ENCODE measurements at regions not wholly inside any gene's neighbourhood (a gene's known extent, or its start where the extent isn't known, plus 50 kb on each side); places are given as distances from the start of the nearest gene placed in this dataset.

DNA sequence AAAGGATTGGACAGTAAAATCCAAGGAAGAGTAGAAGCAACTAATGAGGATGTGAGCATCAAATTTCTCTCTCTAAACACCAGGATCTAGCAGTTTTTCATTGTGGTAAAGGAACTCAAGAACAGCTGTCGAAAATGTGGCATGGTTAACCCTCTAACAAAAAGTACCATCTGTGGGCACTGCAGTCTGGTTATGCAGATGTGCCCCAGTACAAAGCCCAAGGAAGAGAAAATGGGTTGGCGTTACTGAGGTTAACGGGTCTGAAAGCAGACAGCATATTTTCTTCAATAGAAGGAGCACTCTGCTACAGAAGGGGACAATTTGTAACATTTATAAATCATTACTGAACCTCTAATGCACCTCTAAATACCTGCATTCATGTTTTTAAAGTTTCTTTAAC, 253.0 kb upstream of the HNRNPA3 start:
- H3K4me1 ChIP-seq = no peaks in the 10 kb centered on the region
- WGBS, 2 donors = 65 to 82% methylated on average over 3 of the region's 3 CpGs
- intact Hi-C loops (cut with DNase I; ENCODE audit: low total_unique reads) = no loop called here
- H3K27me3 ChIP-seq = no peaks in the 10 kb centered on the region
- H3K9me3 ChIP-seq = no peaks in the 10 kb centered on the region
- no peak overlapping the region for H3K27ac ChIP-seq
- DNase-seq = no peak
- no peak for TF ChIP-seq POLR2A (IDR thresholded peaks at IDR 0.05)
- TF ChIP-seq, protein P1, sequence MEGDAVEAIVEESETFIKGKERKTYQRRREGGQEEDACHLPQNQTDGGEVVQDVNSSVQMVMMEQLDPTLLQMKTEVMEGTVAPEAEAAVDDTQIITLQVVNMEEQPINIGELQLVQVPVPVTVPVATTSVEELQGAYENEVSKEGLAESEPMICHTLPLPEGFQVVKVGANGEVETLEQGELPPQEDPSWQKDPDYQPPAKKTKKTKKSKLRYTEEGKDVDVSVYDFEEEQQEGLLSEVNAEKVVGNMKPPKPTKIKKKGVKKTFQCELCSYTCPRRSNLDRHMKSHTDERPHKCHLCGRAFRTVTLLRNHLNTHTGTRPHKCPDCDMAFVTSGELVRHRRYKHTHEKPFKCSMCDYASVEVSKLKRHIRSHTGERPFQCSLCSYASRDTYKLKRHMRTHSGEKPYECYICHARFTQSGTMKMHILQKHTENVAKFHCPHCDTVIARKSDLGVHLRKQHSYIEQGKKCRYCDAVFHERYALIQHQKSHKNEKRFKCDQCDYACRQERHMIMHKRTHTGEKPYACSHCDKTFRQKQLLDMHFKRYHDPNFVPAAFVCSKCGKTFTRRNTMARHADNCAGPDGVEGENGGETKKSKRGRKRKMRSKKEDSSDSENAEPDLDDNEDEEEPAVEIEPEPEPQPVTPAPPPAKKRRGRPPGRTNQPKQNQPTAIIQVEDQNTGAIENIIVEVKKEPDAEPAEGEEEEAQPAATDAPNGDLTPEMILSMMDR (IDR thresholded peaks at IDR 0.05) = no peak
- H3K4me3 ChIP-seq = no peak overlapping the region
- H3K36me3 ChIP-seq (ENCODE audit: low read depth, missing control alignments) = no peaks in the 10 kb centered on the region

DNA sequence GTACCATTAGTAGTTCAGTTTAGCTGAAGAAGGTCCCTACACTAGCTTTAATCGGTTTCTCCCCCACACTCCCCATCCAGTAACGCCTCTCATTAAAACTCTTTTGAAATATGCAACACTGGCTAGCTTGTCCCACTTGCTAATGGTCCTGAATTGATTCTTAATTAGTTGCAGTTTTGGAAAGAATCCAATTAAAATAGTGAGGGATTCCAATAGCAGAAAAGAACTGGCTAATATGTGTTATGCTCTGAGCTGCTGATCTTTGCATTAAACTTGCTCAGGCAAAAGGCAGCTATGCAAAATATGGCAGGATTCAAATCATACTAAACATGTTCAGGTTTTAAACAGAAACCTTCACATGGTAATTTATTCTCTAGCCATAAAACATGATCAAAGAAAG, 252.5 kb upstream of the HNRNPA3 start:
- 31 to 47% methylated on average over 2 of the region's 2 CpGs for WGBS, 2 donors
- H3K4me3 ChIP-seq = no peak overlapping the region
- H3K9me3 ChIP-seq = no peaks in the 10 kb centered on the region
- intact Hi-C loops (cut with DNase I; ENCODE audit: low total_unique reads) = no loop called here
- H3K36me3 ChIP-seq (ENCODE audit: low read depth, missing control alignments) = no peaks in the 10 kb centered on the region
- no peak for TF ChIP-seq POLR2A (IDR thresholded peaks at IDR 0.05)
- TF ChIP-seq, protein P1 (IDR thresholded peaks at IDR 0.05) = no peak
- DNase-seq = no peak
- no peaks in the 10 kb centered on the region for H3K4me1 ChIP-seq
- no peaks in the 10 kb centered on the region for H3K27me3 ChIP-seq
- no peak overlapping the region for H3K27ac ChIP-seq

DNA sequence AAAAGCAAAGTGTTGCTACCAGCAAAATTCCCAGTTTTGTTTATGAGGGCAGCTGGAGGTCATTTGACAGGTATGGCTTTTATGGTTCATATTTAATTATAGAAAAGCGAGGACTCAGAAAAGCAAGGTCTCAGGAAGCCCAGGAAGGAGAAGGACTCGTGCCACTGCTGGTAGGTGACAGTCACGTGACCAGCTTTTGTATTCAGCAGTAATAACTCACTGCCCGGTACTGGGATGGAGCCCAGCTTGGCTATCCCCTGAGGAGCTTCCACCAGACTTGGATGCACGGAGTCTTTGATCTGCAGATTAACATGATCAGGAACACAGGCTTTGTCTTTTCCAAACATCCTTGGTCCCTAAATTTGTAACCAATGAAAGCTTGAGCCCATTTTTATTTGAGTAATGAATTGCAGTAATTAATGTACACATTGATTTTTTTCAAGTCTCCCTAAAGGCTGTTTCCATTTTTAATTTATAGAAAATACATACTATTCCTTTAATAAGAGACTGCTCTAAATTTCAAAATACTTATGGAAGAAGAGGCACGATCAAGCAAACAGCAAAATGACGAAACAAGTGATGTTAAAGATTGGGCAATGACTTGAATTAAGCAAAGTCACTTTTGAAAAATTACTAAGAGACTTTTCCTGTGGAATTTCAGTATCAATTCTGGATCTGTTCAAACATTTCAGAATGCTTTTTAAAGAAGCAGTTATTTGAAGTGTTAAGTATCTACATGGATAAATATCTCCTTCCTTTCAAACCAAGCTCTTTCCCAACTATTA, 251.7 kb upstream of the HNRNPA3 start:
- no peak for DNase-seq

DNA sequence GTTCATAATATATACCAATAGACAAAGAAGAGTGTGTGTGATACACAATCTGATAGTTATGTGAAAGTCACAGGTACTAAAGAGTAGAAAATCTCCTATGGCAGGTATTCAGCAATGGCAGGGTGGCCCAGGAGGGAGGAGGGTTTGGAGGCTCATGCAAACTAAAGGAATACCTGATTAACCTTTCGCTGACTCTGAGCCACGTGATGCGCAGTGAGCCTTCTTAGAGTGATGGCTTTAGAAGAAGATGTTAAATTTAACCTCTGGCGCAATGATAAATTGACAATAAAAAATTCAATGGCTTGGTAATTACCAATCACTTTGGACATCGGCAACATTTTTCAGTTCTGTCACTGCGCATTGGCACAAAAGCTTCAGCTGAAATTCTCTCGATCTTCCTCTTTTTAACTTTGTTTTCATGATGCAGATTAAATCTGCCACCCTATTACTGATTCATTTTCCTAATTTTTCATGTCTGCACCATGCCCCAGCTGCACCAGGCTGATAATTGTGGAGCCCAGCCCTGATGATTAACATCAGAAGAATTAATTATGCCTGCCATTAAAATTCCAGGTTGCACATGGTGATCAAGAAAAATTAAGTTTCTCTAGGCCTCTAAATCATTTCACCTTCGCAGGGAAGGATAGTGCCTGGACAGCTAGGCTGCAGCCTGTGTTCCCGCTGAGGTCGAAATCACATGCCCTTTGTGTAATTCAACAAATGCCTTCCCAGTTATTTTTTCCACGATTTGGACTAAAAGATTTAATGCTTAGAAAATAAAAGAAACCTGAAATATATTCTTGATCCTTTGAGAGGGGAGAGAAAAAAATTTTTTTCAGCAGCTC, 250.6 kb upstream of the HNRNPA3 start:
- H3K4me3 ChIP-seq = no peak overlapping the region
- no peaks in the 10 kb centered on the region for H3K36me3 ChIP-seq (ENCODE audit: low read depth, missing control alignments)
- H3K4me1 ChIP-seq = no peaks in the 10 kb centered on the region
- H3K27me3 ChIP-seq = no peaks in the 10 kb centered on the region
- no peak for DNase-seq
- intact Hi-C loops (cut with DNase I; ENCODE audit: low total_unique reads) = no loop called here
- TF ChIP-seq POLR2A (IDR thresholded peaks at IDR 0.05) = no peak
- TF ChIP-seq, protein P1 (IDR thresholded peaks at IDR 0.05) = no peak
- H3K27ac ChIP-seq = no peak overlapping the region
- WGBS, 2 donors = 66 to 68% methylated on average over 11 of the region's 11 CpGs
- H3K9me3 ChIP-seq = no peaks in the 10 kb centered on the region

More for the DNA sequence above, 251.7 kb upstream of the HNRNPA3 start:
- intact Hi-C loops (cut with DNase I; ENCODE audit: low total_unique reads) = no loop called here
- no peak for TF ChIP-seq POLR2A (IDR thresholded peaks at IDR 0.05)
- TF ChIP-seq, protein P1 (IDR thresholded peaks at IDR 0.05) = no peak
- no peaks in the 10 kb centered on the region for H3K36me3 ChIP-seq (ENCODE audit: low read depth, missing control alignments)
- no peaks in the 10 kb centered on the region for H3K4me1 ChIP-seq
- H3K27me3 ChIP-seq = no peaks in the 10 kb centered on the region
- no peak overlapping the region for H3K27ac ChIP-seq
- WGBS, 2 donors = 60 to 70% methylated on average over 7 of the region's 7 CpGs
- no peak overlapping the region for H3K4me3 ChIP-seq
- H3K9me3 ChIP-seq = no peaks in the 10 kb centered on the region
